HepG2 (cell line): ENCODE measurements at regions not wholly inside any gene's neighbourhood (a gene's known extent, or its start where the extent isn't known, plus 50 kb on each side); places are given as distances from the start of the nearest gene placed in this dataset.

Experiments
- CEBPB ChIP-seq: IDR thresholded peaks from 2 replicates; pipeline ENCODE4 v1.6.1; 2011; ENCODE audit warnings: low read depth, low read length, improper control_type of control experiment, borderline replicate concordance
- MAX ChIP-seq: IDR thresholded peaks from 2 replicates; pipeline ENCODE4 v1.6.1; 2012; ENCODE audit warnings: inconsistent platforms
- MYC ChIP-seq: sonication (generic); formaldehyde crosslinking; IDR thresholded peaks from 2 replicates; pipeline ENCODE4 v1.9.0; 2021; ENCODE audit warnings: missing genetic modification reagents, borderline replicate concordance
- PHF21A ChIP-seq: sonication (generic); formaldehyde crosslinking; IDR thresholded peaks from 2 replicates; pipeline ENCODE4 v1.5.0; 2020; ENCODE audit warnings: mild to moderate bottlenecking, missing genetic modification reagents
- POLR2AphosphoS5 ChIP-seq: IDR thresholded peaks from 2 replicates; pipeline ENCODE4 v1.6.1; 2012; ENCODE audit warnings: low read depth, low read length
- TBX3 ChIP-seq: fragments of 450-650 bp; IDR thresholded peaks from 2 replicates; pipeline ENCODE4 v1.6.1; 2017; ENCODE audit warnings: antibody characterized with exemption, mild to moderate bottlenecking, inconsistent platforms, borderline replicate concordance
- TF ChIP-seq, protein P1 (sequence below): sonication (generic); formaldehyde crosslinking; IDR thresholded peaks from 2 replicates; pipeline ENCODE4 v1.5.1; 2020; ENCODE audit warnings: missing genetic modification reagents, mild to moderate bottlenecking, borderline replicate concordance

- TF ChIP-seq, protein P1, sequence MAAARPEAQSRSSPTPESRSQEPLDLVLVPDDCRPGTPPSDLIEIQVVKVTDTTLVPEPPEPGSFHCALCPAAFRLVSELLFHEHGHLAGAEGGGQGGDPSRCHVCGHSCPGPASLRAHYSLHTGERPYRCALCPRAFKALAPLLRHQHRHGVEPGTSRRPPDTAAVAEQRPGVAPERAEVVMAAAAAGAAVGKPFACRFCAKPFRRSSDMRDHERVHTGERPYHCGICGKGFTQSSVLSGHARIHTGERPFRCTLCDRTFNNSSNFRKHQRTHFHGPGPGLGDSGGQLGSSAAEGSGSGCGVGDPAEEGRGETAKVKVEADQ = no peak
- no peak for TF ChIP-seq POLR2AphosphoS5
- TF ChIP-seq CEBPB = no peak
- no peak for TF ChIP-seq TBX3
- no peak for TF ChIP-seq PHF21A (CRISPR knock-in tag)
- no peak for TF ChIP-seq MAX
- no peak for TF ChIP-seq MYC (CRISPR knock-in tag)
These were observed 325.6 kb downstream of the ZSWIM6 start for GRCh38 chr5:61657686-61658085.
